Neuron (in vitro differentiated cells): ENCODE measurements at regions not wholly inside any gene's neighbourhood (a gene's known extent, or its start where the extent isn't known, plus 50 kb on each side); places are given as distances from the start of the nearest gene placed in this dataset.

Experiments
- H2AFZ ChIP-seq: one replicate; pipeline ENCODE4 v1.6.1; 2013; ENCODE audit warnings: low read depth, mild to moderate bottlenecking, inconsistent platforms, low read length, moderate library complexity
- H3K27me3 ChIP-seq: one replicate; pipeline ENCODE4 v1.6.1; 2013; ENCODE audit warnings: low read length; ENCODE audit not compliant: insufficient read depth
- H3K36me3 ChIP-seq: one replicate; pipeline ENCODE4 v1.6.1; 2013; ENCODE audit warnings: low read length; ENCODE audit not compliant: insufficient read depth
- H3K4me1 ChIP-seq: one replicate; pipeline ENCODE4 v1.6.1; 2013; ENCODE audit warnings: low read length; ENCODE audit not compliant: insufficient read depth
- H3K4me3 ChIP-seq: 2 replicates; pipeline ENCODE4 v1.5.1; 2013; ENCODE audit warnings: mild to moderate bottlenecking, low read length, moderate library complexity
- H3K9me3 ChIP-seq: one replicate; pipeline ENCODE4 v1.6.1; 2013; ENCODE audit warnings: low read length

DNA sequence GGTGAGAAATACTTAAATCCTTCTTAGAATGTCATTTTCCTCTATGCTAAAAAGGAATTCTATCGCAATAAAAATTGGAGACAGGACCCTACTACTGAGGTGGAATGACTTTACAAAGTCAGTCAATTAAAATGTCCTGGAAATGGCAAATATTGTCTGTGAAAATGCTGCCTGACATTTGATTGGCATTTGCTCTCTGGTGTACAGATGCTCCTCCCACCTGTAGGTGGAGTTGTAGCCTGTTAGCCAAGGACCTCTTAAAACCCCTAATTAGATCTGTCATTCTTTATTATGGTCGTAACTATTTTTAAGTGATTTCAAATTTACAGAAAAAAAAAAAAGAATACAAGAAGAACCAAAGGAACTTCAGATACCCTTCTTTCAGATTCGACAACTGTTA is 393.1 kb upstream of the KLHL29 start:
- Histone ChIP-seq H3K27me3 (no peaks in the 10 kb centered on the region), H2AFZ (no peak overlapping the region), H3K4me3 (no peak overlapping the region), H3K36me3 (no peaks in the 10 kb centered on the region), H3K4me1 (no peaks in the 10 kb centered on the region), H3K9me3 (no peaks in the 10 kb centered on the region)

GRCh38 chr2:22992441-22992840 is 392.5 kb upstream of the KLHL29 start:
- Histone ChIP-seq H3K36me3 (no peaks in the 10 kb centered on the region), H3K4me3 (no peak overlapping the region), H3K27me3 (no peaks in the 10 kb centered on the region), H3K4me1 (no peaks in the 10 kb centered on the region), H2AFZ (no peak overlapping the region), H3K9me3 (no peaks in the 10 kb centered on the region)

DNA sequence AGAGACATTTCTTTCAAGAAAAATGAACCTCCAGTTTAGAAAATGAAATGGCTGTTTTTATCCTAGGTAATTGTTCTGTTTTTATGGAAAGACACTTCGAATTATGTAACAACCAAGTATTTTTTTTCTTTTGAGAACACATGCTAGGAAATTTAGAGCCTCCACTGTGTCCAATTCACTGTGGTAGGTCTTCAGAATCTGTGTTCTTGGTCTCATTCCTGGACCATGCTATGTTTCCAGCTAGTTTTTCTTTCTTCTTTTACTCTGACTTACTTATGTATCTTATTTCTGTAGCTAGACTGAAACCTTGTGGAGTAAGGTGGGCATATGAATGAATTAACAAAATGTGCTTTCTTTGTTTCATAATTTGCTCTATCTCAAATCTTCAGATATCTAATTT is 391.7 kb upstream of the KLHL29 start:
- Histone ChIP-seq H3K9me3 (no peaks in the 10 kb centered on the region), H3K27me3 (no peaks in the 10 kb centered on the region), H3K36me3 (no peaks in the 10 kb centered on the region), H3K4me1 (no peaks in the 10 kb centered on the region), H2AFZ (no peak overlapping the region), H3K4me3 (no peak overlapping the region)

GRCh38 chr2:22995576-22995975 is 389.4 kb upstream of the KLHL29 start:
- H3K36me3 ChIP-seq, result no peaks in the 10 kb centered on the region
- no peak overlapping the region for H3K4me3 ChIP-seq
- H3K27me3 ChIP-seq, result no peaks in the 10 kb centered on the region
- H2AFZ ChIP-seq, result no peak overlapping the region
- H3K9me3 ChIP-seq, result no peaks in the 10 kb centered on the region
- H3K4me1 ChIP-seq, result no peaks in the 10 kb centered on the region

DNA sequence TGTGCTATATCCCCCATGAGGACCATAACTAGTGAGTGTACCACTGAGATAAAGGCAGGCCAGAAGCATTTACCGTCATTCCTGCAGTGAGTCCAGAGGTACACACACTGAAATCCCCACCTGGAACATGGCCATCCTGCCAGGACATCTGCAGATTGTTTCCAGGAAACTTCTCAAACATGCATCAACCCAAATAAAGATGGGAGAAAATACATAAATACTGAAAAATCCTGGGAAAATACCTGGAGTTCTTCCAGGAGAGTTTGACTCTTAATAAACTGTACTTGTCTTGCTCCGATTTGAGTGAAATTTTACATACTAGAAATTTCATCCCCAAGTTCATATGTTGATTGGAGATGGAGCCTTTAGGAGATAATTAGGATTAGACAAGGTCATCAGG is 388.1 kb upstream of the KLHL29 start:
- Histone ChIP-seq H3K27me3 (no peaks in the 10 kb centered on the region), H3K4me1 (no peaks in the 10 kb centered on the region), H2AFZ (no peak overlapping the region), H3K36me3 (no peaks in the 10 kb centered on the region), H3K4me3 (no peak overlapping the region), H3K9me3 (no peaks in the 10 kb centered on the region)

DNA sequence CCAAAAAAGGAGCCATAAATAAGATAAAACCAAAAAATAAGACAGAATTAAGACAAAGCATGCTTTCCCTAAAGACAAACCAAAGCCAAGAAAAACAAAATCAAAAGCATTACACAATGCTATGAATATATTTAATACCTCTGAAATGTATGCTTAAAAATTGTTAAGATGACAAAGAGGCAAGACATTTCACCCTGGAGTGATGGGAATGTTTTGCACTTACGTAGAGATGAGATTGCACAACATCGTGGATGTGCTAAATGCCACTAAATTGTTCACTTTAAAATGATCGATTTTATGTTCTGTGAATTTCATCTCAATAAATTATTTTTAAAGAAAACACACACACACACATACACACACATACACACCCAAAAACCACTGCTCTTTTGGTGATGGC is 386.6 kb upstream of the KLHL29 start:
- H3K9me3 ChIP-seq, result no peaks in the 10 kb centered on the region
- H3K4me1 ChIP-seq, result no peaks in the 10 kb centered on the region
- H3K4me3 ChIP-seq, result no peak overlapping the region
- H3K27me3 ChIP-seq, result no peaks in the 10 kb centered on the region
- H3K36me3 ChIP-seq, result no peaks in the 10 kb centered on the region
- no peak overlapping the region for H2AFZ ChIP-seq

DNA sequence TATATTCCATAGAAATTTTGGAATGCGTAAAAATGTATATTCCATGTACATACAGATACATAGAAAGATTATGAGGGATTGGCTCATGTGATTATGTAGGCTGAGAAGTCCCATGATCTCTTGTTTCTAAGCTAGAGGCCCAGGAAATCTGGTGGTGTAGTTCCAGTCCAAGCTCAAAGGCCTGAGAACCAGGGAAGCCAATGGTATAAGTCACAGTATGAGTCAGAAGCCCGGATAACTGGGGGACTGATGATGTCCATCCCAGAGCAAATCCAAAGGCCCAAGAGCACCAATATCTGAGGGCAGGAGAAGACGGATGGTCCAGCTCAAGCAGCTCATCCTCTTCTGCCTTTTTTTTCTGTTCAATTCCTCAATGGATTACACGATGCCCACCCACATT is 385.0 kb upstream of the KLHL29 start:
- Histone ChIP-seq H3K9me3 (no peaks in the 10 kb centered on the region), H3K36me3 (no peaks in the 10 kb centered on the region), H3K4me1 (no peaks in the 10 kb centered on the region), H2AFZ (no peak overlapping the region), H3K27me3 (no peaks in the 10 kb centered on the region), H3K4me3 (no peak overlapping the region)

- H3K4me3 ChIP-seq, result no peak overlapping the region
- no peaks in the 10 kb centered on the region for H3K36me3 ChIP-seq
- no peaks in the 10 kb centered on the region for H3K9me3 ChIP-seq
- no peaks in the 10 kb centered on the region for H3K27me3 ChIP-seq
- no peak overlapping the region for H2AFZ ChIP-seq
- H3K4me1 ChIP-seq, result no peaks in the 10 kb centered on the region
These were observed 382.7 kb upstream of the KLHL29 start for GRCh38 chr2:23002234-23002633.

DNA sequence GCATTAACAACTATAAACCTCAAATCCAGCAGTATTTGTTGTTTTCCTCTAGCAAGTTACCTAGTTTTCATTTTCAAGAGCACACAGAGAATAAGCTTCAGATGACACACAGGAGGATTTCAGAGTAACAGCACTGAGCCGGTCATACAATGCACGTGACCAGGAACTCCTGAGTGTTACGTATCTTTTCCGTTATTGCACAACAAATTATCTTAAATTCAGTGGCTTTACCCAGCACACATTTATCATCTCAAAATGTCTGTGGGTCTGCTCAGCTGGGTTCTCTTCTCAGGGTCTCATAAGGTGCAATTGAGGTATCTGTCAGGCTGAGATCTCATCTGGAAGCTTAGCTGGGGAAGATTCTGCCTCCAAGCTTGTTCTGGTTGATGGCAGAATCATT is 379.5 kb upstream of the KLHL29 start:
- no peak overlapping the region for H3K4me3 ChIP-seq

GRCh38 chr2:23007631-23008235 is 377.2 kb upstream of the KLHL29 start:
- Histone ChIP-seq H3K4me1 (no peaks in the 10 kb centered on the region), H3K27me3 (no peaks in the 10 kb centered on the region), H3K9me3 (no peaks in the 10 kb centered on the region), H3K36me3 (no peaks in the 10 kb centered on the region), H2AFZ (no peak overlapping the region), H3K4me3 (no peak overlapping the region)

More for the DNA sequence above, 379.5 kb upstream of the KLHL29 start:
- H2AFZ ChIP-seq, result no peak overlapping the region
- H3K27me3 ChIP-seq, result no peaks in the 10 kb centered on the region
- H3K36me3 ChIP-seq, result no peaks in the 10 kb centered on the region
- H3K9me3 ChIP-seq, result no peaks in the 10 kb centered on the region
- H3K4me1 ChIP-seq, result no peaks in the 10 kb centered on the region

DNA sequence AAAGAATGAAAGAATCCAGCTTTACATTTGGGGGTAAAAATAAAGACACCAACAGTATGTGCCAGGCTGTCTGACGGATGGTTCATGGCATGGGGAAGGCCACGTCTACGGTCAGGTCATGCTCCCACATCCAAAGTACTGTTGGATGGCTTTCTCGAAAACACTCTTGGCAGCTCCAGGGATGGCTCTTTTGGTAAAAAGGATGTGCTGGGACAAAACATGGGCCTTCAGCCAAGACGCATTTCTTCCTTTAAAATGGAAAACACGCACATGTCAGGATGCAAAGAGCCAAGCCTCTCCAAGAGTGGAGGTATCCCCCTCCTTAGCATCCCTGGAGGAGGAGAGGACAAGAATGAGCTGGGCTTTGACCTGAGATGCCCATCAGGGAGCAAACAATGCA is 376.5 kb upstream of the KLHL29 start:
- Histone ChIP-seq H2AFZ (no peak overlapping the region), H3K4me1 (no peaks in the 10 kb centered on the region), H3K4me3 (no peak overlapping the region), H3K36me3 (no peaks in the 10 kb centered on the region), H3K9me3 (no peaks in the 10 kb centered on the region), H3K27me3 (no peaks in the 10 kb centered on the region)

GRCh38 chr2:23008951-23009350 is 376.0 kb upstream of the KLHL29 start:
- no peak overlapping the region for H3K4me3 ChIP-seq
- no peak overlapping the region for H2AFZ ChIP-seq
- H3K4me1 ChIP-seq, result no peaks in the 10 kb centered on the region
- H3K9me3 ChIP-seq, result no peaks in the 10 kb centered on the region
- H3K36me3 ChIP-seq, result no peaks in the 10 kb centered on the region
- no peaks in the 10 kb centered on the region for H3K27me3 ChIP-seq

GRCh38 chr2:23009545-23010149 is 375.3 kb upstream of the KLHL29 start:
- no peak overlapping the region for H3K4me3 ChIP-seq
- H3K36me3 ChIP-seq, result no peaks in the 10 kb centered on the region
- H3K9me3 ChIP-seq, result no peaks in the 10 kb centered on the region
- H2AFZ ChIP-seq, result no peak overlapping the region
- no peaks in the 10 kb centered on the region for H3K4me1 ChIP-seq
- H3K27me3 ChIP-seq, result no peaks in the 10 kb centered on the region

DNA sequence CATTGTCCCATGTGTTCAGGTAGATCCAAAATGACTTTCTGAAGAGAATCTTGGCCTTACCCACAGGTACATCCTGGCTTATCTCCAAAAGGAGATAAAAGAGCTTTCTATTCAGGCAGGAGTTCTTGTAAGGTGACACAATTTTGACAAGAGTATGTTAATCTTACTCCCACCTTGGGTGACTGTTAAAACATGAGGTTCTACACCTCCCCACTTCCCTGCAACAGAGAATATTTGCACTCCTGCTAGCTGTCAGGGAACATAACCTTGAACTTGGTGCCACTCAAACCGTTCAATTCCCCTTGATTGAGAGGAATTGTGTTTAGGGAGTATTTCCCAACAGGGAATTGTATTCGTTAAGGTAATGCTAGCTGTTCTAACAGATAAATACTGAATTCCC is 372.5 kb upstream of the KLHL29 start:
- no peaks in the 10 kb centered on the region for H3K27me3 ChIP-seq
- H3K4me1 ChIP-seq, result no peaks in the 10 kb centered on the region
- H2AFZ ChIP-seq, result no peak overlapping the region
- no peaks in the 10 kb centered on the region for H3K9me3 ChIP-seq
- no peaks in the 10 kb centered on the region for H3K36me3 ChIP-seq
- no peak overlapping the region for H3K4me3 ChIP-seq
